OCI-M1 (cell line): ENCODE measurements at regions not wholly inside any gene's neighbourhood (a gene's known extent, or its start where the extent isn't known, plus 50 kb on each side); places are given as distances from the start of the nearest gene placed in this dataset.
"Not testable (repeated sequence)": the region's sequence is repeated elsewhere in the genome, so short reads cannot be mapped to it uniquely, and the experiment has no call there.

Source experiments
- DNase-seq: peaks from one replicate; lab custom pipeline; 2025; lab: John Stamatoyannopoulos, UW

DNA sequence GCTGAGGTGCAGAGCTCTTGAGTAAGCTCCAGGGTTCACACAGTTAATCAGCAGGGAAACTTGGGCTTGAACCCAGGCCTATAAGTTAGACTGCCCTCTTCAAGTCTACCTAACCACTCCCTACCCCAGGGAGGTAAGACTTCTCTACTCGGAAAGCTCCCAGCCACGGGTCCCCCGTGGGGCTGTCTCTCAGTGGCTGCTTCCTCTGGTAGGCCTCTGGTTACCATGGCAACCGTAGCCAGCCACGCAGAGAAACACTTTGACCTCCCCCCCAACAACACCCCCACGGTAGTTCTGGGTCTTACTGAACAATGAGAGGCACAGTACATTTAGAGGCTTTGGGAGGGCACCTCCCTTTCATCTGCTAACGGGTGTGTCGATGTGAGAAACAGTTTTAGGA is 245.2 kb downstream of the AACS start:
- no peak for DNase-seq

DNA sequence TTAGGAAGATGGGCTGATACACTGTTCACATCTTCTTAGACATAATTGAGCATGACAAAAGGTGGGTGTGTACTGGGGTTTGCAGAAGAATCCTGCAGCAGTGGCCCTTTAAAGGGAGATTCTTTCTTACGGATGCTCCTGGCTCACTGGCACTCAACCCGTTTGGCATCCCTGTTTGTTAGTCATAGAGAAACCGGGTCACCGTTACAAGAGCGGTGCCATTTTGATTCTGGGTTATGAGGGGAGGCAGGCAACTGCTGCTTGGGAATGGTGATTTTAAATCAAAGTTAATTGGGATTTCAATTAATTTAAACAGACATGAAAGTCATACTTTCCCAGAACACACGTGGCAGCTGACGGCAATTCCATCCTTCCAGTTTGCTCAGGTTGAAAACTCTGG is 245.8 kb downstream of the AACS start:
- DNase-seq: no peak

- no peak for DNase-seq
Measured at GRCh38 chr12:125312471-125312870, 247.2 kb downstream of the AACS start.

DNA sequence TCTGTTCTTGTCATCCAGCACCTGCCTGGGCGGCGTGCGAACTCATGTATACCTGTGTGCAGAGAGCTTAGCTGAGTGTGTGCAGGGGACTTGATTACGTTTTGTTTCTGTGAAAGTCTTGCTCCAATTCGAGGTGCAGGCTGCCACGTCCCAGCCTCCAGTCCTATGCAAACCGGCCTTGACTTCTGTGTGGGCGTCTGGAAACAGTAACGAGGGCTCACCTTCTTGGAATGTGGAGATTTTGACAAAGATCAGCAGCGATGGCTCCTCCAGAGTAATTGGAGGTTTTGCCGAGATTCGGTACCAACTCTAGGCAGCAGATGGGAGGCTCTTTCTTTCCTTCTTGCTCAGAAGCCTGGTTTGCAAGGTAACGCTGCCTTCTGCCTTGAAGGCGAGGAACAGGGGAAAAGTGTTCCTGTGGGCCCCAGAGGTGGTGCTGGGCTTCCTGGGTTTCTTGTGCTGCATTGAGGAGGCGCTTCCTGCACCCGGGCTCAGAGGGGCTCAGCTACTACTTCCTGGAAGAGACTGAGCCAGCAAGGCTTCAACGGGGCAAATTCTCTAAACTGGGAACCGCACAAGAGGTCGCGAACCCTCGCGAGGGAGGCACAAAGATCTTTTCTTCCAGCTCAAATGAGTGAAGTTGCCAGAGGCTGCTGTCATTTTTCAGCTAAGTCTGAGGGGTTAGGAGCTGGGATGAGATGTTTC is 249.0 kb downstream of the AACS start:
- DNase-seq: no peak

DNA sequence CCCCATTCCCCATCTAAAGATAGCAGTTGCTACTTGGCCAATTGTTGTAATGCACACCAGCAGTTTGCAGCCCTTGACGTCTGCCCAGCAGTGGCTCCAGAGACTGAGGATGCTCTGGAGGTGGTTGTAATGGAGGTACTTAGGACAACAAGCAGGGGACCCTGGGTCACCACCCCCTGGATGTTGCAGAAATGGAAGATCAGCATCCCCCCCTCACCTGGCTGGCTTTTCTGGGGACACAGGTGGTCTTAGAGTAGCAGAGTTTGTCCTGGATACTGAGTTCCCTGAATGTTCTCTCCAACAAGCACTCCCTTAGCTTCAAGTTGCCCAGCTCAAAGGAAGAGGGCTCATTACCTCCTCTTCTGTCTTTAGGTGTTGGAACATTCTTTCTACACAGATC is 250.5 kb downstream of the AACS start:
- DNase-seq: no peak

GRCh38 chr12:125320177-125320576 is 254.9 kb downstream of the AACS start:
- no peak for DNase-seq

- DNase-seq: no peak
Measured at GRCh38 chr12:125324861-125325490, 259.7 kb downstream of the AACS start.

GRCh38 chr12:125329239-125330102 is 264.2 kb downstream of the AACS start:
- DNase-seq: no peak

GRCh38 chr12:125330645-125331341 is 265.6 kb downstream of the AACS start:
- DNase-seq: peak; percentile 74

GRCh38 chr12:125331342-125332052 is 266.3 kb downstream of the AACS start:
- no peak for DNase-seq

DNA sequence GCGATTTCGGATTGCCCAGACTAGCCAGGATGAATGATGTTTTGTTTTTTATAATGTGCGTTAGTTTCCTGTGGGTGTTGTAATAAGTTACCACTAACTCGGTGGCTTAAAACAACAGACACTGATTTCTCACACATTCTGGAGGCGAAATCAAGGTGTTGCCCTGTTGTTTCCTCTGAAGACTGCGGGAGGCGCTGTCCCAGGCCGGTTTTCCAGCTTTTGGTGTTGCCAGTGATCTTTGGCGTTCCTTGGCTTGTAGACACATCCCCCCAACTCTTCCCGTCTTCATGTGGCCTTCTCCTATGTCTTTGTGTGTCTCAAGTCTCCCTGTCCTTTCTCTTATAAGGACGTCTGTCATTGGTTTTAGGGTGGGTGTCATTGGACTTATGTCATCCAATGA is 267.7 kb downstream of the AACS start:
- DNase-seq: no peak

- no peak for DNase-seq
Measured at GRCh38 chr12:125336246-125336645, 271.0 kb downstream of the AACS start.

DNA sequence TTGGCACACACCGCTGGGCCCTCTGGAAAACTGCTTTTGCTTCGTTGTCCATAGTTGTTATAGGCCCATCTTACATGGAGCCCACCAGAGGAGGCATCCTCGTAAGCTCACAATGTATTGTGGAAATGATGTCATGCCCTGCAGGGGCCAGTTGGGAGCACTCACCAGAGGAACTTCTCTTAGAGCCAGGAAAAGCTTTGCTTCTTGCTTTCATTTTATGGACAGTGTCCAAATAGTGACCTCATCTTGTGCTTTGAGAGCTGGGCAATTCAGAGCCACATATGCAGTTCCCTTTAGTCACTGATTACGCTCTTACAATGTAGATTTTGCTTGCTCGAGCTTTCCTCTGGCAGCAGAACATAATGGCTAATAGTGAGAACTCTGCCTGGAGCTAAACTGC is 275.6 kb downstream of the AACS start:
- DNase-seq: peak; percentile 69

- no peak for DNase-seq
Measured at GRCh38 chr12:125341422-125341821, 276.2 kb downstream of the AACS start.

DNA sequence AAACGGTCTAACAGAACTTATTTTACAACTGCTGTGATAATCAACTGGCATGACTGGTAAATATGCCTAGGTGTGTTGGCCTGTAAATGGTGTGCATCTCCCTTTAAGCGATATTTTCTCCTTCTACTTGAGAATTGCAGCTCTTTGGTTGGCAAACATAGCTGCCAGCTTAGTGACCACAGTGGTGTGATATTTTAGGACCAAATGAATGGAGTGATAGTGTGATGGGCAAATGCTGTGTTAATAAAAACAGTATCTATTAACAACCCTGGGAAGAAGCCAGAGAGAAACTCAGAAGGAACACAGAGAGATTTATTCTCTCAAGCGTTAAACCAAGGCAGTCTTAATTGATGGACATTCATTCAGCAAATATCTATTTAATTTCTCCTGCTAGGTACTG is 278.4 kb downstream of the AACS start:
- DNase-seq: no peak

DNA sequence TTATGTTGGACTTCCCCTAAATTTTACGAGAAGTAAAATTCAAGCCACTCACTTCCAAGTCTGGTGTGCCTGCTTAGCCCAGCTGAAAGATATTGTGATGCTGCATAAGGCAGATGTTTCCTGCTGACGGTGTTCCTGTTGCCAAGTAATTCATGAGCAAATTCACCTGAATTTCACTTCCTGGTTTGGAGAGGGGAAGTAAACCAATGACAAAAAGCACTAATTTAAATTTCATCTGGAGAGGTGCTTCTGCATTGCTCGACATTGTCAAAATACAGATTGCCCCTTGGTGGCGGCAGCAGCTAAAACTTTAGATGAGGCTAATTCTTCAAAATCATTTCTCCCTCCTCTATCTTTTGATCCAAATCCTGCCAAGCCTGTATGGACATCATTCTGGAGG is 281.1 kb downstream of the AACS start:
- DNase-seq: peak; percentile 23

DNA sequence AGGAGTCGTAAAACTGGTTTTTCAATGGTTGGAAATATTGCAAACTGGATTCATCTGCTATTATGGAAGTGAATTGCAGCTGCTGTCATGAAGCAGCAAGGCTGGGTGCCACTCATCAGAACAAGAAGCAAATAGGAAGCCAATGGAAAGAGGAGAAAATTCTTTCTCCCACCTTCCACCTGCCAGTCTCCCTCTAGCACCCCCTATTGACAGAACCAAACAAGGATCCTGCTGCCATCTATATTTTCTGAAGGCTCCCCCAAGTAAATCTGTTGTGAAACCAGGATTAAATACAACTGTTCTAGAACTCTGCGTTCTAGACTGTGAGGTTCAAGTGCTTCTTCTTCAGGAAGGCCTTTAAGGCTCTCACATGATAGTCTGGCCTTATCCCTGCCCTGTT is 286.6 kb downstream of the AACS start:
- no peak for DNase-seq

GRCh38 chr12:125353002-125353401 is 287.8 kb downstream of the AACS start:
- not testable (repeated sequence) for DNase-seq

DNA sequence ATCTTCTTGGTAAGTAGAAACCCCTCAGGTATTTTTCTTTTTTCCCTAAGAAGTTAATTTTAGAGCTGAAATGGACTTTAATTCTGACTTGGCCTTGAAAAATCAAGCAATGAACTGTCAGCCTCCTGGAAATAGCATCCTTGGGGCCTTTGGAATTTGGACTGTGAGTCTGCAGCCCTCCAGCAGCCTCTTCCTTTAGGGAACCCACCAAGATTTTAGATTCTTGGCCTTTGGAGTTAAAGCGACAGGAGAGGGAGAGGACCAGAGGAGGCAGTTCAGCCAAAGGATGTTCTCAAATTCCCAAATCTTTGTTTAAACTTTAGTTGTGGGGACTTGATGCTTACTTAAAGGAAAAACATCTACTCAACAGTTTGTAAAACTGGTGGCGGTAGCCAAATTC is 288.6 kb downstream of the AACS start:
- DNase-seq: no peak

DNA sequence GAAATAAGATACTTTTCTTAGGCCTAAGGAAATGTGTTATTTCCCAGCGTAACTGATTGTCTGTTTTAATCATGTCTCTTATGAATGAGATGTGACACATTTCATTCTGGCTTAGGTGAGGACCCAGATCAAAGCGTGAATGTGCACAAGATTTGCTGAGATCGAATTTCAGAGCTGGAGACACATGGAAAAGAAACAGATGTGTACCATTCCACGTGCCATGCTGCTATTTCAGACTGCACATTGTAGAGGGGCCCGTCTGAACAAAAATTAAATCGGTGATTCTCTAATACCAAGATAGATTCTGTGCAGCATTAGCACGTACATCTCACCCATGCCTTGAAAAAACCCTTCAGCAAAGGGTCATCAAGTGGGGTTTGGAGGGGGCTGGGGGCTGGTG is 290.4 kb downstream of the AACS start:
- no peak for DNase-seq

GRCh38 chr12:125356111-125356510 is 290.9 kb downstream of the AACS start:
- DNase-seq: no peak

DNA sequence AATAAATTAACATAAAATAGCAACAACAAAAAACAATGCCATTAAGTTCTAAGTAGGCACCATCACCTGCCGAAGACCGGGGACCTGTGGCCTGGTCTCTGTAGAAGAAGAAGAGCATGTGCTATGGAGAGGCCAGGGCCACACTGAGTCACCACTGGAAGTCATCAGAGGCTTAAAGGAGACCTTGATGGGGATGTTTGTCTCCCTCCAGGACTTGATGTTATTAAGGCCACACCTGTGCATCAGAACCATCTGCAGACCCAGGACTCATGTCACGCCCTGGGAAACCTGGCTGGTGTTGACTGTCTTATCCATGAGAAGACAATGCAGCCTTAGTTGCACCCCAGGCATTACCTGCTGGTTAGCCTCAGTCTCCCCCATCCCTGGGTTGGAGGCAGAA is 292.3 kb downstream of the AACS start:
- no peak for DNase-seq
